Endothelial cell of umbilical vein (primary cell): ENCODE measurements at regions not wholly inside any gene's neighbourhood (a gene's known extent, or its start where the extent isn't known, plus 50 kb on each side); places are given as distances from the start of the nearest gene placed in this dataset.

Experiments used
- BruUV-seq: library from RNA; stranded (reverse); fragments of 400-500 nt; replicated peaks from 2 replicates; lab custom pipeline; 2021; lab: Mats Ljungman, UMichigan
- CTCF ChIA-PET: fragments of 300-600, 350-600 bp; sonication (Branson Sonifier 250); formaldehyde crosslinking; loops from one replicate; lab custom pipeline; 2021; ENCODE audit warnings: antibody characterized with exemption, inconsistent platforms; lab: Charles Lee
- POLR2A ChIA-PET: fragments of 300-600, 350-600 bp; sonication (Branson Sonifier 250); formaldehyde crosslinking; loops from one replicate; lab custom pipeline; 2021; ENCODE audit warnings: antibody characterized with exemption, inconsistent platforms; lab: Charles Lee
- DNase-seq: peaks from one replicate; pipeline ENCODE4 v3.0.0-alpha.2; 2011; ENCODE audit warnings: low read depth, low spot score
- FAIRE-seq: peaks from 2 replicates; lab custom pipeline; 2011; peaks lifted over from hg19 to GRCh38; lab: Jason Lieb, UNC
- H2AFZ ChIP-seq: 2 replicates; pipeline ENCODE4 v1.6.0; 2012; ENCODE audit warnings: low read depth, low read length, control low read depth, inconsistent platforms
- H3K27ac ChIP-seq: 2 replicates; pipeline ENCODE4 v1.5.1; 2011; ENCODE audit warnings: low read depth, mild to moderate bottlenecking, control low read depth, low read length, moderate library complexity; ENCODE audit not compliant: insufficient read depth
- H3K27me3 ChIP-seq, 2 experiments: 2 replicates each; pipeline versions ENCODE4 v1.6.0 to v1.6.1; 2011; ENCODE audit warnings: low read length in 2 of 2, mixed read lengths in 1 of 2; ENCODE audit not compliant: control insufficient read depth in 2 of 2, insufficient read depth in 2 of 2
- H3K36me3 ChIP-seq, 2 experiments: 2 replicates in 1 of 2; 3 replicates in 1 of 2; pipeline ENCODE4 v1.5.1; 2011; ENCODE audit warnings: low read length in 2 of 2, mild to moderate bottlenecking in 1 of 2, moderate library complexity in 1 of 2; ENCODE audit not compliant: control insufficient read depth in 2 of 2, insufficient read depth in 2 of 2; ENCODE audit errors: extremely low read depth in 1 of 2
- H3K4me1 ChIP-seq: 3 replicates; pipeline ENCODE4 v1.5.1; 2011; ENCODE audit warnings: mild to moderate bottlenecking, low read length; ENCODE audit not compliant: control insufficient read depth, insufficient read depth; ENCODE audit errors: extremely low read depth
- H3K4me2 ChIP-seq: 2 replicates; pipeline ENCODE4 v1.6.1; 2011; ENCODE audit warnings: low read length, control low read depth, mixed read lengths; ENCODE audit not compliant: insufficient read depth
- H3K4me3 ChIP-seq, 3 experiments: fragments of 200-600 bp in 1 of 3; sonication (generic), shearing (Covaris generic) in 1 of 3; replicated peaks in 1 of 3; 2 replicates each; pipeline ENCODE4 v1.5.1; 2011 to 2016; ENCODE audit warnings: control low read depth in 3 of 3, low read length in 3 of 3, mild to moderate bottlenecking in 2 of 3, inconsistent platforms in 1 of 3, low read depth in 1 of 3, moderate library complexity in 1 of 3; ENCODE audit not compliant: insufficient read depth in 1 of 3
- H3K79me2 ChIP-seq: 2 replicates; pipeline ENCODE4 v1.6.0; 2012; ENCODE audit warnings: low read length, inconsistent platforms; ENCODE audit not compliant: control insufficient read depth, insufficient read depth
- H3K9ac ChIP-seq: replicated peaks from 2 replicates; pipeline ENCODE3; 2011; ENCODE audit warnings: low read length, control low read depth; ENCODE audit not compliant: insufficient read depth; ENCODE audit errors: extremely low read depth
- H3K9me1 ChIP-seq: replicated peaks from 3 replicates; pipeline ENCODE4 v1.6.0; 2011; ENCODE audit warnings: mild to moderate bottlenecking, low read length; ENCODE audit not compliant: control insufficient read depth, insufficient read depth; ENCODE audit errors: extremely low read depth
- H3K9me3 ChIP-seq: replicated peaks from 2 replicates; pipeline ENCODE4 v1.5.1; 2012; ENCODE audit warnings: low read length, inconsistent platforms; ENCODE audit not compliant: control insufficient read depth, insufficient read depth
- H4K20me1 ChIP-seq: replicated peaks from 2 replicates; pipeline ENCODE3; 2011; ENCODE audit warnings: mild to moderate bottlenecking, low read length; ENCODE audit not compliant: control insufficient read depth, insufficient read depth; ENCODE audit errors: extremely low read depth
- CTCF ChIP-seq, 2 donors: IDR thresholded peaks; 1 replicate in 1 of 2; 2 replicates in 1 of 2; pipeline ENCODE4 v1.5.1; 2011; ENCODE audit warnings: low read length in 2 of 2, mild to moderate bottlenecking in 2 of 2, moderate library complexity in 2 of 2, control low read depth in 1 of 2, inconsistent platforms in 1 of 2, low read depth in 1 of 2; ENCODE audit not compliant: insufficient read depth in 1 of 2; ENCODE audit errors: extremely low read depth in 1 of 2
- EZH2 ChIP-seq: IDR thresholded peaks from 2 replicates; pipeline ENCODE4 v1.6.1; 2012; ENCODE audit warnings: borderline replicate concordance, low read depth, mild to moderate bottlenecking, moderate library complexity, low read length, inconsistent platforms; ENCODE audit not compliant: severe bottlenecking
- FOS ChIP-seq: IDR thresholded peaks from 2 replicates; pipeline ENCODE4 v1.6.1; 2011; ENCODE audit warnings: mild to moderate bottlenecking, low read length, moderate library complexity, borderline replicate concordance; ENCODE audit not compliant: insufficient read depth
- GATA2 ChIP-seq: IDR thresholded peaks from 2 replicates; pipeline ENCODE4 v1.7.0; 2011; ENCODE audit warnings: low read depth, mild to moderate bottlenecking, moderate library complexity, mixed read lengths, low read length; ENCODE audit not compliant: insufficient read length, insufficient read depth
- JUN ChIP-seq: IDR thresholded peaks from 2 replicates; pipeline ENCODE4 v1.6.1; 2011; ENCODE audit warnings: borderline replicate concordance, low read depth; ENCODE audit not compliant: insufficient read length, insufficient read depth
- MAX ChIP-seq: IDR thresholded peaks from 2 replicates; pipeline ENCODE4 v1.6.1; 2011; ENCODE audit not compliant: insufficient read depth, insufficient read length
- MYC ChIP-seq: IDR thresholded peaks from one replicate; pipeline ENCODE4 v1.6.1; 2011; ENCODE audit warnings: mild to moderate bottlenecking, low read depth, low read length
- POLR2AphosphoS5 ChIP-seq: IDR thresholded peaks from 2 replicates; pipeline ENCODE4 v1.6.1; 2012; ENCODE audit warnings: low read depth, mild to moderate bottlenecking, control low read depth, low read length, moderate library complexity; ENCODE audit not compliant: insufficient read depth
- dilution Hi-C: fragments of 300-500 bp; cut with MboI; formaldehyde crosslinking; loops from one replicate; pipeline ENCODE4 v1.15.0; 2019; ENCODE audit warnings: low sequenced_read_pairs; ENCODE audit not compliant: extremely low pct_ligation_motif_present
- intact Hi-C: fragments of 100-400 bp; cut with micrococcal nuclease; formaldehyde crosslinking; loops from one replicate; pipeline ENCODE4 v1.10.0; 2022

GRCh38 chr15:70286113-70286806, 188.5 kb upstream of the TLE3 start:
- Histone ChIP-seq H3K4me3 (no peak overlapping the region), H4K20me1 (no peaks in the 10 kb centered on the region), H3K79me2 (no peaks in the 10 kb centered on the region), H3K4me1 (no peaks in the 10 kb centered on the region), H3K27ac (no peak overlapping the region), H3K9me1 (no peaks in the 10 kb centered on the region), H3K9ac (no peak overlapping the region), H3K36me3 (no peaks in the 10 kb centered on the region), H3K4me2 (no peak overlapping the region), H3K9me3 (no peaks in the 10 kb centered on the region), H3K27me3 (peaks cover 0 to 2% of the 10 kb centered on the region in 2 experiments), H2AFZ (no peak overlapping the region)
- no peak for FAIRE-seq
- intact Hi-C loops (no loop called here), dilution Hi-C loops (no loop called here)
- DNase-seq: no peak
- ChIA-PET POLR2A (interaction anchor here (0.9 kb wide), 1 partner anchor 8 kb away, joined by 4 read pairs; no protein-coding TSS in a partner anchor), CTCF (no interaction called here)
- BruUV-seq: no TSS peak
- TF ChIP-seq MAX (no peak), POLR2AphosphoS5 (no peak), CTCF (IDR thresholded peaks at IDR 0.05; ENCODE audit: extremely low read depth in 1 of 2, insufficient read depth in 1 of 2, low read depth in 1 of 2, low read length in 2 of 2) (no peak), JUN (no peak), GATA2 (no peak), FOS (no peak), EZH2 (no peak), MYC (no peak)
